Pancreas (tissue), 10 donors: ENCODE measurements at regions not wholly inside any gene's neighbourhood (a gene's known extent, or its start where the extent isn't known, plus 50 kb on each side); places are given as distances from the start of the nearest gene placed in this dataset.

Source experiments
- ATAC-seq, 4 donors: fragments of 200-7000 bp; cut with Tn5 transposase; one replicate each; pipeline versions ENCODE4 v1.8.0 to v1.9.1; 2020; ENCODE audit warnings: mild to moderate bottlenecking in 4 of 4, moderate library complexity in 4 of 4
- DNase-seq, 6 donors: peaks; one replicate each; pipeline ENCODE4 v3.0.0-alpha.2; 2020
- FAIRE-seq: peaks from 2 replicates; lab custom pipeline; 2012; peaks lifted over from hg19 to GRCh38; lab: Jason Lieb, UNC
- H3K27ac ChIP-seq, 4 donors: fragments of 200-600 bp; sonication (generic); 1 replicate in 3 of 4; 2 replicates in 1 of 4; pipeline versions ENCODE4 v1.5.0 to v1.8.0; 2020
- H3K27me3 ChIP-seq, 4 donors: fragments of 200-600 bp; one replicate each; pipeline ENCODE4 v1.8.0; 2021
- H3K36me3 ChIP-seq, 3 donors: fragments of 200-600 bp; sonication (generic) in 1 of 3; one replicate each; pipeline versions ENCODE4 v1.5.0 to v1.8.0; 2020 to 2021
- H3K4me1 ChIP-seq, 3 donors: fragments of 200-600 bp; one replicate each; pipeline ENCODE4 v1.8.0; 2021
- H3K4me3 ChIP-seq, 4 donors: fragments of 200-600 bp; sonication (generic) in 2 of 4; one replicate each; pipeline versions ENCODE4 v1.5.0 to v1.8.0; 2020 to 2021
- H3K9me3 ChIP-seq, 4 donors: fragments of 200-600 bp; one replicate each; pipeline ENCODE4 v1.8.0; 2021
- WGBS, 2 donors: extraction: QIAGEN DNeasy Blood & Tissue Kit; methylation state at CpG; one replicate each; pipeline ENCODE4 v1.1.7; 2013; 5-methylcytosine and 5-hydroxymethylcytosine counted together
- intact Hi-C, 3 donors: fragments of 100-400 bp; cut with DNase I; formaldehyde crosslinking; loops; one replicate each; pipeline versions ENCODE4 v1.11.1 to v1.14.2; 2022
- TF ChIP-seq, protein P1 (sequence below), 4 donors: fragments of 200-600 bp; sonication (generic) in 3 of 4; IDR thresholded peaks; one replicate each; pipeline versions ENCODE4 v1.5.0 to v1.8.0; 2021; ENCODE audit warnings: antibody characterized with exemption in 4 of 4
- donor health status: healthy with polysubstance abuse.
- donor health status: DM: no; HTN: no; CAD: no; lungs with moderate emphysema.
- donor health status: DM: no; HTN: no; CAD: no.
- donor health status: control.
- donor health status: control.
- donor health status: Bipolar disorder and iron deficiency.
- donor health status: DM: yes; HTN: yes; CAD: no.
- donor health status: DM: no; HTN: no; CAD: no.
- donor health status: DM: no; HTN: no; CAD: no.
- donor health status: DM: yes; HTN: yes; CAD: no.

DNA sequence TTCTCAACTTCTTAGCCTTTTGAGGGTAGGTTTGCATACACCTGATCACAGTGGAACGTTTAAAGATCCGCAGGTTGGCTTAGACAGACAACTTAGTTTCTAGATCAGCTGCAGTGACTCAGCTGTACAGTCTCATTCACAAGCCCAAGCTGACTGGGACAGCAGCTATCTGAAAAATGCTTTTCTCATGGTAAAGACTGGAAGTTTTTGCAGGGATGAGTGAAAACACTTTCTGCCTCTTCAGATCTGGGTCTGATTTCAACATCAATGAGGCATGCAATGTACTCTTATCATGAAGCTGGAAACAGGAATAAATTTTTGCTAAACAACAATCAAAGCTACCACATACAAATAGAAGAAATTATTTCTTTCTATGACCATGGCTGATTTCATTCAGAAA is 61.1 kb upstream of the PTBP2 start:
- H3K36me3 ChIP-seq, result no peaks in the 10 kb centered on the region
- 51 to 59% methylated on average over 2 of the region's 2 CpGs for WGBS, 2 donors
- FAIRE-seq, result no peak
- no peak for DNase-seq
- H3K4me1 ChIP-seq, result no peaks in the 10 kb centered on the region
- TF ChIP-seq, protein P1, sequence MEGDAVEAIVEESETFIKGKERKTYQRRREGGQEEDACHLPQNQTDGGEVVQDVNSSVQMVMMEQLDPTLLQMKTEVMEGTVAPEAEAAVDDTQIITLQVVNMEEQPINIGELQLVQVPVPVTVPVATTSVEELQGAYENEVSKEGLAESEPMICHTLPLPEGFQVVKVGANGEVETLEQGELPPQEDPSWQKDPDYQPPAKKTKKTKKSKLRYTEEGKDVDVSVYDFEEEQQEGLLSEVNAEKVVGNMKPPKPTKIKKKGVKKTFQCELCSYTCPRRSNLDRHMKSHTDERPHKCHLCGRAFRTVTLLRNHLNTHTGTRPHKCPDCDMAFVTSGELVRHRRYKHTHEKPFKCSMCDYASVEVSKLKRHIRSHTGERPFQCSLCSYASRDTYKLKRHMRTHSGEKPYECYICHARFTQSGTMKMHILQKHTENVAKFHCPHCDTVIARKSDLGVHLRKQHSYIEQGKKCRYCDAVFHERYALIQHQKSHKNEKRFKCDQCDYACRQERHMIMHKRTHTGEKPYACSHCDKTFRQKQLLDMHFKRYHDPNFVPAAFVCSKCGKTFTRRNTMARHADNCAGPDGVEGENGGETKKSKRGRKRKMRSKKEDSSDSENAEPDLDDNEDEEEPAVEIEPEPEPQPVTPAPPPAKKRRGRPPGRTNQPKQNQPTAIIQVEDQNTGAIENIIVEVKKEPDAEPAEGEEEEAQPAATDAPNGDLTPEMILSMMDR (IDR thresholded peaks at IDR 0.05), result no peak
- no peak overlapping the region for H3K27ac ChIP-seq
- intact Hi-C loops, result no loop called here
- no peaks in the 10 kb centered on the region for H3K9me3 ChIP-seq
- no peak overlapping the region for H3K4me3 ChIP-seq
- no peaks in the 10 kb centered on the region for H3K27me3 ChIP-seq
- ATAC-seq, result no peak
